ENCODE measurements at regions not wholly inside any gene's neighbourhood (a gene's known extent, or its start where the extent isn't known, plus 50 kb on each side); places are given as distances from the start of the nearest gene placed in this dataset.

DNA sequence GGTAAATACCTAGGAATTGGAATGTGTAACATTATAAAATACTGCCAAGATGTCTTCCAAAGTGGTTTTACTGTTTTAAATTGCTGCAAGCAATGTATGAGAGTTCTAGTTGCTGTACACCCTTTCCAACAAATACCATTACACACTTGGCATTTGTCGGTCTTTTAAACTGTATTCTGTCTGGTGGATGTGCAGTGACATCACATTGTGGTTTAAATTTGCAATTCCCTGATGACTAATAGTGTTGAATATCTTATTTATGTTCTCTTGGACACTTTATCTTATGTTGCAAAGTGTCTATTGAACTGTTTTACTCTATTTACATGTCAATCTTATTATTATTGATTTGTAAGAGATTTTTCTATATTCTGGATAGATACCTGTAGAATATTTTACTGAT lies 561.2 kb upstream of the B3GALT2 start:
- Mint-ChIP-seq H3K36me3 (ENCODE audit: low read depth) (no peaks in the 10 kb centered on the region), H3K27ac (no peak overlapping the region), H3K27me3 (ENCODE audit: low read depth) (no peaks in the 10 kb centered on the region), H3K4me1 (no peaks in the 10 kb centered on the region), H3K9me3 (no peaks in the 10 kb centered on the region), H3K4me3 (no peak overlapping the region)
- TF ChIP-seq, protein P1, sequence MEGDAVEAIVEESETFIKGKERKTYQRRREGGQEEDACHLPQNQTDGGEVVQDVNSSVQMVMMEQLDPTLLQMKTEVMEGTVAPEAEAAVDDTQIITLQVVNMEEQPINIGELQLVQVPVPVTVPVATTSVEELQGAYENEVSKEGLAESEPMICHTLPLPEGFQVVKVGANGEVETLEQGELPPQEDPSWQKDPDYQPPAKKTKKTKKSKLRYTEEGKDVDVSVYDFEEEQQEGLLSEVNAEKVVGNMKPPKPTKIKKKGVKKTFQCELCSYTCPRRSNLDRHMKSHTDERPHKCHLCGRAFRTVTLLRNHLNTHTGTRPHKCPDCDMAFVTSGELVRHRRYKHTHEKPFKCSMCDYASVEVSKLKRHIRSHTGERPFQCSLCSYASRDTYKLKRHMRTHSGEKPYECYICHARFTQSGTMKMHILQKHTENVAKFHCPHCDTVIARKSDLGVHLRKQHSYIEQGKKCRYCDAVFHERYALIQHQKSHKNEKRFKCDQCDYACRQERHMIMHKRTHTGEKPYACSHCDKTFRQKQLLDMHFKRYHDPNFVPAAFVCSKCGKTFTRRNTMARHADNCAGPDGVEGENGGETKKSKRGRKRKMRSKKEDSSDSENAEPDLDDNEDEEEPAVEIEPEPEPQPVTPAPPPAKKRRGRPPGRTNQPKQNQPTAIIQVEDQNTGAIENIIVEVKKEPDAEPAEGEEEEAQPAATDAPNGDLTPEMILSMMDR (IDR thresholded peaks at IDR 0.05; ENCODE audit: unreplicated experiment in 3 of 3) = no peak

DNA sequence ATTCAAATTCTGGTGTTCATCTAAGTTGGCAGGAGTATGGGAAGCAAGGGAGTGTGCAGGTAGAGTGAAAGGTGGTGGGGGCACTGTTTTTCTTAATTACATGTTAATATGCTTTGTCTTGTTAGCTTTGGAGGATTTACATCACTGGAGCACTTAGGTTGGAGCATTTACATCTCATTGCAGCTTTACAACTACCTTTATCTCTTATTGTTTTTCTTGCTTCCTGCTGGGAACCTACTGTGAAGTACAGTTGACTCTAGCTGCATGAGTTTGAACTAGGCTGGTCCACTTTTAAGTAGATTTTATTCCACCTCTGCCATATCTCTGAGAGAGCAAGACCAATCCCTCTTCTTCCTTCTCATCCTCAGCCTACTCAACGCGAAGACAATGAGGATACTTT lies 554.8 kb upstream of the B3GALT2 start:
- H3K36me3 Mint-ChIP-seq (ENCODE audit: low read depth) = no peaks in the 10 kb centered on the region
- no peaks in the 10 kb centered on the region for H3K27me3 Mint-ChIP-seq (ENCODE audit: low read depth)
- TF ChIP-seq, protein P1 (IDR thresholded peaks at IDR 0.05; ENCODE audit: unreplicated experiment in 3 of 3) = no peak
- H3K9me3 Mint-ChIP-seq = no peaks in the 10 kb centered on the region
- no peak overlapping the region for H3K4me3 Mint-ChIP-seq
- no peaks in the 10 kb centered on the region for H3K4me1 Mint-ChIP-seq
- no peak overlapping the region for H3K27ac Mint-ChIP-seq

DNA sequence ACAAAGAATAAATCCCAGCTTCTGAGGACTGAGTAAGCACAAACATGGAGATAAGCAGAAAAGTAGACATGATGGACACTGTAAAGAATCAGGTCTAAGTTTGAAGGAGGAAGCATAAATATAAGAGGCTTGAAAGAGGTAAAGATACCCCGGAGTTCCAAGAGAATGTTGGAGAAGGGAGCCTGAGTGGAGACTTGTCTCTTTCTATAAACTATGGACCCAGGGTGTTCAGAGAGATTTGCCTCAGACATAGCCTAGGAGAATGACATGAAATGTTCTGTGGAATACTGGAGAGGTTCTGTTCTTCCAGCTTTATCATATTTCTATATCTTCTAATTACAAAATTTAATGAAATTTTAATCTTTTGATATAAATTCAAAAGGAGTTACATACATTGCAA lies 554.3 kb upstream of the B3GALT2 start:
- Mint-ChIP-seq H3K4me1 (no peaks in the 10 kb centered on the region), H3K4me3 (no peak overlapping the region), H3K36me3 (ENCODE audit: low read depth) (no peaks in the 10 kb centered on the region), H3K9me3 (no peaks in the 10 kb centered on the region), H3K27ac (no peak overlapping the region), H3K27me3 (ENCODE audit: low read depth) (no peaks in the 10 kb centered on the region)
- TF ChIP-seq, protein P1 (IDR thresholded peaks at IDR 0.05; ENCODE audit: unreplicated experiment in 3 of 3) = no peak

GRCh38 chr1:193736507-193736906 lies 550.1 kb upstream of the B3GALT2 start:
- no peaks in the 10 kb centered on the region for H3K36me3 Mint-ChIP-seq (ENCODE audit: low read depth)
- H3K4me3 Mint-ChIP-seq = no peak overlapping the region
- no peaks in the 10 kb centered on the region for H3K9me3 Mint-ChIP-seq
- H3K4me1 Mint-ChIP-seq = no peaks in the 10 kb centered on the region
- H3K27ac Mint-ChIP-seq = no peak overlapping the region
- H3K27me3 Mint-ChIP-seq (ENCODE audit: low read depth) = no peaks in the 10 kb centered on the region
- TF ChIP-seq, protein P1 (IDR thresholded peaks at IDR 0.05; ENCODE audit: unreplicated experiment in 3 of 3) = no peak

GRCh38 chr1:193733674-193734073 lies 547.3 kb upstream of the B3GALT2 start:
- Mint-ChIP-seq H3K4me1 (no peaks in the 10 kb centered on the region), H3K36me3 (ENCODE audit: low read depth) (no peaks in the 10 kb centered on the region), H3K4me3 (no peak overlapping the region), H3K9me3 (no peaks in the 10 kb centered on the region), H3K27ac (no peak overlapping the region), H3K27me3 (ENCODE audit: low read depth) (no peaks in the 10 kb centered on the region)
- TF ChIP-seq, protein P1 (IDR thresholded peaks at IDR 0.05; ENCODE audit: unreplicated experiment in 3 of 3) = no peak

DNA sequence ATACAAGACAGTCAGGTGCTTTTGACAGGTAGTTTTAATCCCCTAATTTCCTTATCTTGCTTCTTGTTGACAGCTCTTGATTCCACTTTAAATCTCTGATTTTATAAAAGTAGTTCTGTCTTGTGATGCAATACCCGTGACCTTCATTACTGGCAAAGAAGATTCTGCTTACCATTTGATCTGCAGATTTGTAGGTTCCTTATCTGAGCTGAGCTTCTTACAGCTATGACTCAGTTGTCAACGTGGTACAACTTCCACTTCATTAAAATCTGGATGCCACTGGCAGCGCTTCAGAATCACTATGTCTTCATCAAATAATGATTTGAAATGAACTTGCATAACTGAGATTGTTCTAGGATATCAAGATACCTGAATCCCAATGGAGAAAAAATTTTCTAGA lies 543.6 kb upstream of the B3GALT2 start:
- Mint-ChIP-seq H3K4me3 (no peak overlapping the region), H3K36me3 (ENCODE audit: low read depth) (no peaks in the 10 kb centered on the region), H3K9me3 (no peaks in the 10 kb centered on the region), H3K27ac (no peak overlapping the region), H3K27me3 (ENCODE audit: low read depth) (no peaks in the 10 kb centered on the region), H3K4me1 (no peaks in the 10 kb centered on the region)
- TF ChIP-seq, protein P1 (IDR thresholded peaks at IDR 0.05; ENCODE audit: unreplicated experiment in 3 of 3) = no peak
